ENCODE measurements at regions not wholly inside any gene's neighbourhood (a gene's known extent, or its start where the extent isn't known, plus 50 kb on each side); places are given as distances from the start of the nearest gene placed in this dataset.

DNA sequence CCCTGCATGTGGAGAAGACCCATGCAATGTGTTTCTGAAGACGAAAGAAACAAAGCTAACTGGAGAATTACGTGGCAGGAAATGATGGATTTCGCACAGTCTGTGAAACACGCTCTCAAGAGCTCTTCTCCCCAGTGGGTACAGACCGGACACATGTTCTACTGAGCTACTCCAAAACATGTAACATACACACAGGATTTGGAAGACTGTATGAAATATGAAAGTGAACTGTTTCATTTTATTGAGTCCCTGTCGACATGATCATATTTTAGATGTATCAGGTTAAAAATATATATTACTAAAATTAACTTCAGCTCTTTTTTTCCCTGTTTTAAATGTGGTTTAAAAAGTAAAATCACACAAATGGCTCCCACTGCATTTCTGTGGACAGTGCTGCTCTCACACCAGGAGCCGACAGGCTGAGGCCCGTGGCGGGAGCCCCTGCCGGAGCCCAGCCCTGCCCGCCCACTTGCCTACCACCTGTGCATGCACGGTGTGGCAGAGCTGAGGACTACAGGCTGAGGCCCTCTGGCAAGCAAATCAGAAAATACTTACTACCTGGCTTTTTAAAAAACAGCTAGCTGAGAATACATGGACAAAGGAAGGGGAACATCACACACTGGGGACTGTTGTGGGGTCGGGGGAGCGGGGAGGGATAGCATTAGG lies 58.9 kb upstream of the NXT1 start:
- H3K27ac ChIP-seq = no peak overlapping the region
- 80 to 89% (median 87%) methylated on average over 14 of the region's 14 CpGs for WGBS, 4 donors
- no peak for ATAC-seq

DNA sequence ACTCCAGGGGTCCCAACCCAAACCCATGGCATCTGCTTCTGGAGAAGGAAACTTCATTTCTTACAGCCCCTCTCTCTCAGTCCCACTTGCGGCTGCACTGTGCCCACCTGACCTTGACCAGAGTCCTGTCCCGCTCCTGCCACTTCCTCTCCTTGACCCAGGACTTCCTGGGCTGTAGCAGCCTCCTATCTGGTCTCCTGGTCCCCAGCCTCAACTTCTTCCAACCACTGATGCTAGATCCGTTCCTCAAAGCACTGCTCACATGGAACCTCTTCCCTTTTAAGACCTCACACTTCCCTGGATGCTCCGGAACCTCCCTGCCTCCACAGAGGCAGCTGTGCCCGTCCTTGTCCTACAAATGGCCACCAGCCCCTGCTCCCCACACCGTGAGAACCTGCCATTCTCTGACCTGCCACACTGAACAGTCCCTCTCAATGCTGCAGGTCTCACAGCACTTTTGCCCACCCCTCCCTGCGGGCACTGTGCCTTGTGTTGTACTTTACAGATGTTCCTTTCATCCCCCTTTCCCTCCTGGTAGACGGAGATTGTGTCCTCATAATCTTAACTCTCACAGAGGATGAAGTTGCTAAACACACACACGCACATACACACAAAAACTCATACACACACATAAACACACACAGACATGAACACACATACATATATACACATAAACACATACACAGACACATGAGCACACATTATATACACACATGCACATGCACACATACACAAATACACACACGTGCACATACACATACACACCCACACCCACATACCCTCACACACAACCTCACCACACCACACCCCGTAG lies 59.6 kb upstream of the NXT1 start:
- Histone ChIP-seq H3K4me1 (peaks cover 4 to 30% (median 12%) of the 10 kb centered on the region in 12 donors), H3K4me3 (no peak overlapping the region), H3K36me3 (no peaks in the 10 kb centered on the region), H3K27me3 (no peaks in the 10 kb centered on the region), H3K27ac (peak overlapping the region in 1 of 12 donors; percentile 2), H3K9me3 (no peaks in the 10 kb centered on the region)
- no peak for ATAC-seq
- no peak for DNase-seq
- WGBS, 4 donors = 89 to 92% (median 90%) methylated on average over 11 of the region's 11 CpGs
- TF ChIP-seq, protein P1, sequence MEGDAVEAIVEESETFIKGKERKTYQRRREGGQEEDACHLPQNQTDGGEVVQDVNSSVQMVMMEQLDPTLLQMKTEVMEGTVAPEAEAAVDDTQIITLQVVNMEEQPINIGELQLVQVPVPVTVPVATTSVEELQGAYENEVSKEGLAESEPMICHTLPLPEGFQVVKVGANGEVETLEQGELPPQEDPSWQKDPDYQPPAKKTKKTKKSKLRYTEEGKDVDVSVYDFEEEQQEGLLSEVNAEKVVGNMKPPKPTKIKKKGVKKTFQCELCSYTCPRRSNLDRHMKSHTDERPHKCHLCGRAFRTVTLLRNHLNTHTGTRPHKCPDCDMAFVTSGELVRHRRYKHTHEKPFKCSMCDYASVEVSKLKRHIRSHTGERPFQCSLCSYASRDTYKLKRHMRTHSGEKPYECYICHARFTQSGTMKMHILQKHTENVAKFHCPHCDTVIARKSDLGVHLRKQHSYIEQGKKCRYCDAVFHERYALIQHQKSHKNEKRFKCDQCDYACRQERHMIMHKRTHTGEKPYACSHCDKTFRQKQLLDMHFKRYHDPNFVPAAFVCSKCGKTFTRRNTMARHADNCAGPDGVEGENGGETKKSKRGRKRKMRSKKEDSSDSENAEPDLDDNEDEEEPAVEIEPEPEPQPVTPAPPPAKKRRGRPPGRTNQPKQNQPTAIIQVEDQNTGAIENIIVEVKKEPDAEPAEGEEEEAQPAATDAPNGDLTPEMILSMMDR (IDR thresholded peaks at IDR 0.05) = no peak
- no peak for TF ChIP-seq POLR2A (IDR thresholded peaks at IDR 0.05)
- intact Hi-C loops (cut with DNase I) = no loop called here

More for the DNA sequence above, 58.9 kb upstream of the NXT1 start:
- Histone ChIP-seq H3K36me3 (no peaks in the 10 kb centered on the region), H3K9me3 (no peaks in the 10 kb centered on the region), H3K4me3 (no peak overlapping the region), H3K27me3 (no peaks in the 10 kb centered on the region), H3K4me1 (peaks cover 4 to 30% (median 12%) of the 10 kb centered on the region in 12 donors)
- DNase-seq = no peak
- TF ChIP-seq, protein P1 (IDR thresholded peaks at IDR 0.05) = no peak
- no peak for TF ChIP-seq POLR2A (IDR thresholded peaks at IDR 0.05)
- intact Hi-C loops (cut with DNase I) = no loop called here

DNA sequence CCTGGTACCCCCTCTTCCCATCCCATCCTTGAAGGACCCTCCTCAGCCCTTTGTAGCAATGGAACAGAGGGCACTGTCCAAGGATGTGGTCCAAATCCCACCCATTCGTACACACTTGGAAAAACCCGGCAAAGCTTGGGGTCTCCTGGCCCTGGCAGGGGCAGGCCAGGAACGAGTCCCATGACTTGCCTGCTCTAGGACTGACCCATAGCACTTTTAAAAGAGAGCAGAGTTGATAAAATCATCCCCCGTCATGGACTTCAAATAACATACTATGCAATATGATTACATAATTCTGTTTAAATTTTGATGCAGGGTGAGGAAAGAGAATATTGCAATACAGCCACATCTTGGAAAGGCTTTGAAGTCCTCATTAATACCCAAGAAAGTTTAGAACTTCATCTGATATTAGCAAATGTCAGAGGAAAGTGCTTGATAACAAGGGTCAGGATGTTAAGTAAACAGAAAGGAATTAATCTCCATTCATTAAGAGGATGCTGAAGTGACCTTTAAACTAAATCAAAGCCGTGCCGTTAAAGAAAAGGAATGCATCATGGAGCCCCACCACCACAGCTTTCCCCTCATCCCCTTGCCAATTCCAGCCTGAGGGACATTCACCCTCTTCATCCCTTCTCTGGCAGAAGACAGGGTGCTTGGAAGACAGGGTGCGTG lies 60.7 kb upstream of the NXT1 start:
- DNase-seq (no peak), ATAC-seq (no peak)
- H3K36me3 ChIP-seq = no peaks in the 10 kb centered on the region
- intact Hi-C loops (cut with DNase I) = loop anchor here in 1 of 10 donors (10.0 kb wide), 1 partner anchor 65 kb away; no protein-coding TSS in a partner anchor
- no peaks in the 10 kb centered on the region for H3K9me3 ChIP-seq
- no peaks in the 10 kb centered on the region for H3K27me3 ChIP-seq
- 63 to 71% (median 68%) methylated on average over 7 of the region's 7 CpGs for WGBS, 4 donors
- peaks cover 4 to 30% (median 12%) of the 10 kb centered on the region in 12 donors for H3K4me1 ChIP-seq
- H3K27ac ChIP-seq = no peak overlapping the region
- no peak overlapping the region for H3K4me3 ChIP-seq
- TF ChIP-seq POLR2A (IDR thresholded peaks at IDR 0.05) = no peak
- TF ChIP-seq, protein P1 (IDR thresholded peaks at IDR 0.05) = no peak

DNA sequence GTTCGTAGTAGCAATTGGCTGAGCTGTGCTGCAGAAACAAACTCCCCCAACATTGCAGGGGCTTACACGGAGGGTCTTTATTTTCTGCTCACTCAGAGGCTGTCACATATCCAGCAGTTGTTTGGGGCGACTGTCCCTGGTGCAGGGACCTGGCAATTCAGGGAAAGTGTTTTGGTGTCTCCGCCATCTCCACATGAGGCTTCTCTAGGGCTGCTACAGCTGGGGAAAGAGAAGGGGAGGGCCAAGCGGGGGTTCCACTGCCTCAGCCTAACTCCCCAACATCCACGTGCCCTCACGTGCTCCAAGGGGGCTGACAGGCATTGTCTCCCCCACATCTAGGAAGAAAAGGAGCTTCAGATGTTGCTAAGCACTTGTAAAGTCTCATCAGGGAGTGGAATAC lies 61.3 kb upstream of the NXT1 start:
- H3K9me3 ChIP-seq = no peaks in the 10 kb centered on the region
- intact Hi-C loops (cut with DNase I) = loop anchor here in 1 of 10 donors (10.0 kb wide), 1 partner anchor 64 kb away; no protein-coding TSS in a partner anchor
- peaks cover 2 to 26% (median 9%) of the 10 kb centered on the region in 12 donors for H3K4me1 ChIP-seq
- TF ChIP-seq POLR2A (IDR thresholded peaks at IDR 0.05) = no peak
- TF ChIP-seq, protein P1 (IDR thresholded peaks at IDR 0.05) = no peak
- H3K27ac ChIP-seq = no peak overlapping the region
- DNase-seq (no peak), ATAC-seq (no peak)
- no peaks in the 10 kb centered on the region for H3K36me3 ChIP-seq
- WGBS, 4 donors = 81 to 88% (median 85%) methylated on average over 6 to 7 of the region's 7 CpGs
- no peak overlapping the region for H3K4me3 ChIP-seq
- no peaks in the 10 kb centered on the region for H3K27me3 ChIP-seq

Data from heart left ventricle (tissue), 16 donors.